ENCODE measurements at regions not wholly inside any gene's neighbourhood (a gene's known extent, or its start where the extent isn't known, plus 50 kb on each side); places are given as distances from the start of the nearest gene placed in this dataset.

- no peak for TF ChIP-seq POLR2AphosphoS5 (IDR thresholded peaks at IDR 0.05; ENCODE audit: insufficient read depth, low read depth, low read length)
- TF ChIP-seq CTCF (IDR thresholded peaks at IDR 0.05; ENCODE audit: extremely low read depth in 1 of 2, insufficient read depth in 1 of 2, low read depth in 1 of 2, low read length in 2 of 2): no peak
- no peak for TF ChIP-seq POLR2A (IDR thresholded peaks at IDR 0.05; ENCODE audit: low read depth, low read length)
- TF ChIP-seq EZH2 (IDR thresholded peaks at IDR 0.05; ENCODE audit: borderline replicate concordance, low read depth, low read length, severe bottlenecking): no peak
Measured at GRCh38 chr12:39188689-39189088, 254.2 kb downstream of the KIF21A start.

Data from endothelial cell of umbilical vein (primary cell).